GM18498 (cell line): ENCODE measurements at regions not wholly inside any gene's neighbourhood (a gene's known extent, or its start where the extent isn't known, plus 50 kb on each side); places are given as distances from the start of the nearest gene placed in this dataset.

Source experiments
- ATAC-seq: cut with Tn5 transposase; IDR thresholded peaks from one replicate; pipeline ENCODE4 v1.9.1; 2021; ENCODE audit warnings: mild to moderate bottlenecking, moderate library complexity; ENCODE audit not compliant: unreplicated experiment

- ATAC-seq: no peak
Measured at GRCh38 chr3:124272605-124273151, 280.8 kb upstream of the ROPN1 start.

GRCh38 chr3:124273651-124274050 is 281.7 kb upstream of the ROPN1 start:
- no peak for ATAC-seq

DNA sequence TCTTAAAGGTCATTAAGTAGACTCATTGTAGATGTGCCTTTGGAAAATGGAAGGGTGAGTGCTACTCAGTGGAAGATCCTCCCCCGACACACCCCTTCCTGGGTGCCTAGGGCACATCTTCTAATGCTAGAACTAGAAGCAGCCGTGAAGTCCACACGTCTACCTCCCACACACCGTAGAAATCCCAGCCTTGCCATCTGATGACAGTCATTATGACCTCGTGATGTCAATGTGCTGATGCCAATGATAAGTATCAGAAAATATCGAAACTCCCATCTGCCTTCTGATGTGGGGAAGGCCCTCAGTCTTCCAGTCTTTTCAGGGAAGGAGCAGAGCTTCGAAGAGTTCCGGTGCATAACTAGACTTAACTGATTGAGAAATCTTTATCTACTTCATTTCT is 282.1 kb upstream of the ROPN1 start:
- no peak for ATAC-seq

GRCh38 chr3:124275412-124275811 is 283.5 kb upstream of the ROPN1 start:
- no peak for ATAC-seq

DNA sequence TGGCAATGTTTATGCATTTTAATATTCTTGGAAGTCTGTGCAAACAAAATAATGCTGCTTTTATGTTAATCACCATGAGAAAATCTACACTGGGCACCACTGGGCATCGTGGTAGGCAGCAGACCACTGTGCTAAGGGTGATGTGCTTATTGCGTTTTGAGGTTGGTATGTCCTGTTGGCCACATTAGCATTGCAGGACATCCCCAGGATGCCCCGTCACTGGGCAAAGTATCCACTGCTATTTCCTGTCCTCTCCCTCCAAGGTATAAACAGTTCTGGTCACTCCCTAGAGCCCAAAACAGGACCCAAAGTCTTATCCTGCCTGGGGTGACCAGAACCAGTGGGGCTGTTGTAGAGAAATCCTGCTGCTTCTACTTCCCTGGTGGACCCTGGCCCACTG is 284.2 kb upstream of the ROPN1 start:
- no peak for ATAC-seq

GRCh38 chr3:124276539-124277143 is 284.7 kb upstream of the ROPN1 start:
- no peak for ATAC-seq

DNA sequence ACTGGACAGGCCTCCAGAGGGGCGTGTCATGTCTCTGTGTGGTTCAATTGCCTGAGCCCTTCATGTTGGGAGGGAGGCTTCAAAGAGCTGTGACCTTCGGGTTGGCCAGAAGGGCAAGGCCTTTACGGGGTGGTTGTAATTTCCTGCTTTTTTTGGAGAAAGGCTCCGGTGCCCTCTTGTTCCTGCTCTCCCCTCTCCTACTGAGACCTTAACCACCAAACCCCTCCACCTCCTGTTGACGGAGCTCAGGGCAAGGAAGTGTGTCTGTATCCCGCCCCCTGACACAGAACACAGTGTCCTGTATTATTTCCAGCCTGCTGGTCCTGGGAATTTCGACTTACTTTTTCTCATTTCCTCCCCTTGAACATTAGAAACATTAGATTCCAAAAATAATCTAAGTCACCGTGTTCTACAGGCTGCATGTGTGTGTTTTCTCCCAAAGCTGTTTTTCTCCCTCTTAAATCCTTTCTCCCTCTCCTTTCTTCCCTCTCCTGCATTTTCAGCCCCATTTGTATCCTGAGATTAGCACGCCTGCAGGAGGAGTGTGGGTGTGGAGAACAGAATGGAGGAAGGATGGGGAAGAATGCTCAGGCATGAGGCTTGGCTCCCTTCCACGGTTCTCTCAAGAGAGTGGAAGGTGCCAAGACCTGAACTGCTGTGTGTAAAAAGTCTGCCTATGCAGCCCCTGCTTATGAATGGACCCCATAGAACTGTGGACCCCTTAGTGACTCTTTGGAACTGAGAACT is 285.4 kb upstream of the ROPN1 start:
- ATAC-seq: no peak

- ATAC-seq: no peak
Measured at GRCh38 chr3:124281453-124282316, 289.8 kb upstream of the ROPN1 start.

DNA sequence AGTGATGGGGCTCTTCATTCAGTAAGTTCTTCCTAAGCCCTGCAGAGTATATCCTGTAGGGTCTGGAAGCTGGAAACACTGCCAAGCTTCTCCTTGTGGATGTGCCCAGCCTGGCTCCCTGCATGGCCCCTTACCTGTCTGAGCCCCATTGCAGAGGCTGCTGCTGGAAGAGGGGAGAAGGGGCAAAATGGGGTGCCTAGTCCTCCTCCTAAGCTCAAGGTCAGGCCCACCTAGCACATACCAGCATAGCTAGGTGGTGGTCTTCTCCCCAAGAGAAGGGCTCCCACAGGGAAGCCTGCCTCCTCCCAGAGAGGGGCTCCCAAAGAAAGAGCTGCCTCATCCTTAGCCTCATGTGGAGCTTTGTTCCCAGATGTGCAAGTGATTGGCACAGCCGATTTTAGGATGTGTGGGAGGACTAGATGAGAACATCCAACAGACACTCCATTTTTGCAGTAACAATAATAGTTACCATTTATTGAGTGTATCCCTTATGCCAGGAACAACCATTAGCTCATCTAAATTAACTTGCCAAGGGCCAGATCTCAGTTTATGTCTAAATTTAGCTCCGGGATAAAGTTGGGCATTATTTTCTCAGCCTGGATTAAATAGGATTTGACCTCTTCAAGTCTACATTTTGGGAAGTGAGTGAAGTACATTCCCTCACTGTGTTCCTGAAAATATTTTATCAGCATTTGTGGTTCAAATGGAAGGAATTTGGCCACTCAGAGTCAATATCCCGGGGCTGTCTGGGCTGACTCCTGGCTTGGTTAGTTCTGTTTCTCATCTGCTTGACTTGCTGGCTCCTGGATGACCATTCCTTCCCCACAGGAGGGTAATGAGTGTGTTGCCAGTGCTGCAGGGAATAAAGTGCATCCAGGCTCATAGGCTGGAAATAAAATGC is 291.1 kb upstream of the ROPN1 start:
- ATAC-seq: no peak

- ATAC-seq: no peak
Measured at GRCh38 chr3:124283652-124284023, 291.7 kb upstream of the ROPN1 start.

DNA sequence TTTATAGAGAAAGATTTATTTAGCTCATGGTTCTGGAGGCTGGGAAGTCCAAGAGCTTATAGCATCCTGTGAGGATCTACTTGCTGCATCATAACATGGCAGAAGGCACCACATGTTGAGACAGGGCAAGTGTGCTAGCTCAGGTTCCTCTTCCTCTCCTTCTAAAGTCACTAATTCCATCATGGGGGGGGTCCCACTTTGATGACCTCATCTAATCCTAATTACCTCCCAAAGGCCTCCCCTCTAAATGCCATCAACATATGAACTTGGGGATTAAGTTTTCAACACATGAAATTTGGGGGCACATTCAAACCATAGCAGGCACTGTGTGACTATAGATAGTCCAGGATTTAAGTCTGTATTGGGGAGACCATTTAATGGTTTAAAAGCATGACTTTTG is 297.1 kb upstream of the ROPN1 start:
- no peak for ATAC-seq

DNA sequence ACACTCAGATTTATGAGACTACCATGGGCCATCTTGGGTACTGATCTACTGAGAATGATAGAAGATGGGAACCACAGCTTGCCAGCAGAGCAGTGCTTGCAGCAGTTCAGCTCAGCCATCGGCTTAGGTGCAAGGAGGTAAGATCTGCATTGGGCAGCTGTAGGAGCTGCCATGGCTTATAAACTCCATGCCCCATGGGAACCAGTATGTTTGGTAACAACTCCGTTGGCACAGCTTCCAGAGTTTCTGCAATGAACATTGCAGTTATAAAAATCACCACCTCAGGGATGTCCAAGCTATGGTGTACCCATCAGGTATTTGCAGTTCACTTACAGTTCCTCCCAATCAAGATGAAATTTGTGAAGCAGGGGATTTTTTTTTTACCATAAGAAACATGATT is 299.1 kb upstream of the ROPN1 start:
- ATAC-seq: no peak

- ATAC-seq: no peak
Measured at GRCh38 chr3:124292329-124292728, 300.4 kb upstream of the ROPN1 start.

- no peak for ATAC-seq
Measured at GRCh38 chr3:124293584-124293983, 301.7 kb upstream of the ROPN1 start.

DNA sequence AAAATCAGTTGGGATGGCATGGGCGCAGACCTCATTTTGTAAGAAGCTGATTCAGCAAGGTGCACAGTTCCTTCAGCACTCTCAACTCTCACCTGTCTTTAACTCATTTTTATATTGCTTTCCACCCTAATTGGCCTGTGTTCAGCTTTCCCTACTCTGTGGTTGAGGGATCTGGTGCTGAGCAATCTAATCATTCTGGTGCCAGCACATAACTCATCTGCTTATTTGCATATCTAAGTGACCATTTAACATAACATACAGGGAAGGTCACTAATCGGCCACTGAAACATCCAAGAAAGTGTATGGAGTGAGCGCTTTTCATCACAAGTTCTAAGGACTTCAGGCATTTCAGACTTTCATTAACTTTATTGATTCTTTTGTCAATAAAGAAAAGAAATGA is 303.4 kb upstream of the ROPN1 start:
- ATAC-seq: no peak

DNA sequence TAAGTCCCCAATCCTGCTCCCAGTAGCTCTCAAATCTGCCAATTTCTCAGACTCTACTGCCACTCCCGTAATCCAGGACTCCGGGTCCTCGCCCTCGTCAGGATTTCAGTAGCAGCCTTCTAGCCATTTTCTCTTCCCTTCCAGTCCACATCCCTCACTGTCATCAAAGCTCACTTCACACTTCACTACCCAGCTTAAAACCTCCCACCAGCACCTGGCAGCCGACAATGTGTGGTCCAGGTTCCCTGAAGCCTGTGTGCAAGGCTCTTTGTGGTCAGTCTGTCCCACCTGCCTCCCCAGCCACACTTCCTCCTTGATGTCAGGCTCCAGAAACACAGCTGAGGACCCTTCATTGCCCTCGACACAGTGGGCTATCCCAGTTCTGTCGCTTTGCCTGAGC is 304.5 kb upstream of the ROPN1 start:
- no peak for ATAC-seq

DNA sequence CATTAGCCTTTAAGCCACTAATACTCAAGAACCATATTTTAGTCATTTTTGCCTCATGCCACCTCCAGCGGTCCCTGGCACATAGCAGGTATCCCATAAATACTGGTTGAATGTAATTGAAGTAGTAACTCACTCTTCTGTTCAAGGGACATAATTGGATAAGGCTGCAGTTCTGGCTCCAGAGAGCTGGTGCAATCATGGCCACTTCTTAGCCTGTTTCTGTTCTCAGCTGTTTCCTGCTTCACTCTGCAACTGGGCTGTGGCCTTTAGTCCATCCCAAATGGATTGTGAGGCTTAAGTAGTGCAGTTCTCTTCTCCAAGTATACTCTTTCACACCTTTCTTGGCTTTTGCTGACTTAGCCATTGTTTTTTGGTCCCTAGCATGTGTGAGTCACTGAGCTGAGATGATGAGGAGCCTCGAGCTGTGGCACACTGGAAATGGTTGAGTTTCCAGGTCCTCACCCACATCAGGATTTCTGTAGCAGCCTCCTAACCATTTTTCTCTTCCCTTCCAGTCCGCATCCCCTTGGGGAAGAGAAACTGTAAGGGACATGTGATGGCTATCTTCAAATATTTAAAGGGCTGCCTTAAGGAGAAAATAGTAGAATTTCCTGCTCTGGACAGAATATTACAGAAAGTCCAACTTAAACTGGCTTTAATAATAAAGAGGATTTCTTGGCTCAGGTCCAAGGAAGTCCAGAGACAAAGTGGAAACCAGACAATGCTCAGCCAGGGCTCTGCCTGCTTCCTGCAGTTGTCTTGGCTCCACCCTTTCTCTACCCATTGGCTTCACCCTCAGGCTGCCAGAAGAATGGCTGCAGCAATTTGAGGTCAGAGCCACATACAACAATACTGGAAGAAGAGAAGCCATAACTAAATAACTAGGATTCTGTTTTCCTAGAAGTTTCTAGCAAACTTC is 305.4 kb upstream of the ROPN1 start:
- no peak for ATAC-seq

- no peak for ATAC-seq
Measured at GRCh38 chr3:124298301-124298700, 306.4 kb upstream of the ROPN1 start.

DNA sequence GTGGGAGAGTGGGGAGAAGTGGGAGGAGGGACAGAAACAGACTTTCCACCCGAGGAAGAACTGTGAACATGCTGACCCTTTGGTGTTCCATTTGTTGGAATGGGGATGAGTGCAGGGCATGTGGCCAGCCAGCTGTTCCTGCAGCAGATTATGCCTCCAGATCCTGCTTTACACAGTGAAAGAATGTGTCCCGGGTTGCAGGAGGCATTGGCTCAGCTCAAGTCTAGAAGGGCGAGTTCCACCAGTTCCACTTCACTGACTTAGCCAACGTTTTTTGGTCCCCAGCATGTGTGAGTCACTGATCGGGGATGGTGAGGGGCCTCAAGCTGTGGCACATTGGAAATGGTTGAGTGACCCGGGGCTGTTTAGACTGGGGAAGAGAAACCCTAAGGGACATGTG is 307.0 kb upstream of the ROPN1 start:
- ATAC-seq: peak; percentile 58

GRCh38 chr3:124299831-124300230 is 307.9 kb upstream of the ROPN1 start:
- no peak for ATAC-seq
